ENCODE measurements at regions not wholly inside any gene's neighbourhood (a gene's known extent, or its start where the extent isn't known, plus 50 kb on each side); places are given as distances from the start of the nearest gene placed in this dataset.

DNA sequence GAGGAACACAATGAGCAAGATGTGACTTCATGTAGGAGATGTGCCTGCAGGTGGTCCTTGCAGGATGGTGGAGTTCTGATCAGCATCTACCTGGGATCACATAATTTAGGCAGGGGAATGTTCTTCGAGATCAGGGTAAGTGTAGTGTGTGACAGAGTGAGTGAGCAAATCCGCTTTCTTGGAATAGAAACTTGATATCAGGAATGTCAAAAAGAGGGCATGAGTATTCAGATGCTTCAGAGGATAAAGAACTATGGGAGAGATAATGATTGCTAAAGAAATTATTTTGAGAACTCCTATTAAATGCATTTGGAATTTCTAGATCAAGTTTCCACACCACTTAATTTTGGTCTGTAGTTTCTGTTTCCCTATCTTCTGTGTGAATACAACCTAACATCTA, 463.6 kb upstream of the SLC14A2 start (continued):
- TF ChIP-seq TCF7 (IDR thresholded peaks at IDR 0.05; ENCODE audit: borderline replicate concordance): no peak
- TF ChIP-seq, protein P1, sequence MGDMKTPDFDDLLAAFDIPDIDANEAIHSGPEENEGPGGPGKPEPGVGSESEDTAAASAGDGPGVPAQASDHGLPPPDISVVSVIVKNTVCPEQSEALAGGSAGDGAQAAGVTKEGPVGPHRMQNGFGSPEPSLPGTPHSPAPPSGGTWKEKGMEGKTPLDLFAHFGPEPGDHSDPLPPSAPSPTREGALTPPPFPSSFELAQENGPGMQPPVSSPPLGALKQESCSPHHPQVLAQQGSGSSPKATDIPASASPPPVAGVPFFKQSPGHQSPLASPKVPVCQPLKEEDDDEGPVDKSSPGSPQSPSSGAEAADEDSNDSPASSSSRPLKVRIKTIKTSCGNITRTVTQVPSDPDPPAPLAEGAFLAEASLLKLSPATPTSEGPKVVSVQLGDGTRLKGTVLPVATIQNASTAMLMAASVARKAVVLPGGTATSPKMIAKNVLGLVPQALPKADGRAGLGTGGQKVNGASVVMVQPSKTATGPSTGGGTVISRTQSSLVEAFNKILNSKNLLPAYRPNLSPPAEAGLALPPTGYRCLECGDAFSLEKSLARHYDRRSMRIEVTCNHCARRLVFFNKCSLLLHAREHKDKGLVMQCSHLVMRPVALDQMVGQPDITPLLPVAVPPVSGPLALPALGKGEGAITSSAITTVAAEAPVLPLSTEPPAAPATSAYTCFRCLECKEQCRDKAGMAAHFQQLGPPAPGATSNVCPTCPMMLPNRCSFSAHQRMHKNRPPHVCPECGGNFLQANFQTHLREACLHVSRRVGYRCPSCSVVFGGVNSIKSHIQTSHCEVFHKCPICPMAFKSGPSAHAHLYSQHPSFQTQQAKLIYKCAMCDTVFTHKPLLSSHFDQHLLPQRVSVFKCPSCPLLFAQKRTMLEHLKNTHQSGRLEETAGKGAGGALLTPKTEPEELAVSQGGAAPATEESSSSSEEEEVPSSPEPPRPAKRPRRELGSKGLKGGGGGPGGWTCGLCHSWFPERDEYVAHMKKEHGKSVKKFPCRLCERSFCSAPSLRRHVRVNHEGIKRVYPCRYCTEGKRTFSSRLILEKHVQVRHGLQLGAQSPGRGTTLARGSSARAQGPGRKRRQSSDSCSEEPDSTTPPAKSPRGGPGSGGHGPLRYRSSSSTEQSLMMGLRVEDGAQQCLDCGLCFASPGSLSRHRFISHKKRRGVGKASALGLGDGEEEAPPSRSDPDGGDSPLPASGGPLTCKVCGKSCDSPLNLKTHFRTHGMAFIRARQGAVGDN (IDR thresholded peaks at IDR 0.05): no peak
- TF ChIP-seq EP300 (IDR thresholded peaks at IDR 0.05; ENCODE audit: borderline replicate concordance in 1 of 2, control insufficient read depth in 1 of 2, low read depth in 2 of 2, low read length in 2 of 2): no peak
- TF ChIP-seq, protein P2, sequence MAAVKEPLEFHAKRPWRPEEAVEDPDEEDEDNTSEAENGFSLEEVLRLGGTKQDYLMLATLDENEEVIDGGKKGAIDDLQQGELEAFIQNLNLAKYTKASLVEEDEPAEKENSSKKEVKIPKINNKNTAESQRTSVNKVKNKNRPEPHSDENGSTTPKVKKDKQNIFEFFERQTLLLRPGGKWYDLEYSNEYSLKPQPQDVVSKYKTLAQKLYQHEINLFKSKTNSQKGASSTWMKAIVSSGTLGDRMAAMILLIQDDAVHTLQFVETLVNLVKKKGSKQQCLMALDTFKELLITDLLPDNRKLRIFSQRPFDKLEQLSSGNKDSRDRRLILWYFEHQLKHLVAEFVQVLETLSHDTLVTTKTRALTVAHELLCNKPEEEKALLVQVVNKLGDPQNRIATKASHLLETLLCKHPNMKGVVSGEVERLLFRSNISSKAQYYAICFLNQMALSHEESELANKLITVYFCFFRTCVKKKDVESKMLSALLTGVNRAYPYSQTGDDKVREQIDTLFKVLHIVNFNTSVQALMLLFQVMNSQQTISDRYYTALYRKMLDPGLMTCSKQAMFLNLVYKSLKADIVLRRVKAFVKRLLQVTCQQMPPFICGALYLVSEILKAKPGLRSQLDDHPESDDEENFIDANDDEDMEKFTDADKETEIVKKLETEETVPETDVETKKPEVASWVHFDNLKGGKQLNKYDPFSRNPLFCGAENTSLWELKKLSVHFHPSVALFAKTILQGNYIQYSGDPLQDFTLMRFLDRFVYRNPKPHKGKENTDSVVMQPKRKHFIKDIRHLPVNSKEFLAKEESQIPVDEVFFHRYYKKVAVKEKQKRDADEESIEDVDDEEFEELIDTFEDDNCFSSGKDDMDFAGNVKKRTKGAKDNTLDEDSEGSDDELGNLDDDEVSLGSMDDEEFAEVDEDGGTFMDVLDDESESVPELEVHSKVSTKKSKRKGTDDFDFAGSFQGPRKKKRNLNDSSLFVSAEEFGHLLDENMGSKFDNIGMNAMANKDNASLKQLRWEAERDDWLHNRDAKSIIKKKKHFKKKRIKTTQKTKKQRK (IDR thresholded peaks at IDR 0.05; ENCODE audit: low read depth, low read length): no peak
- TF ChIP-seq HDAC6 (IDR thresholded peaks at IDR 0.05; ENCODE audit: unreplicated experiment): no peak
- TF ChIP-seq RBBP5 (conservative IDR thresholded peaks at IDR 0.05): no peak
- TF ChIP-seq SMC3 (IDR thresholded peaks at IDR 0.05; ENCODE audit: borderline replicate concordance, low read length): no peak
- no peak for TF ChIP-seq DPF2 (IDR thresholded peaks at IDR 0.05)
- no peak for TF ChIP-seq STAT1 (conservative IDR thresholded peaks at IDR 0.05)
- TF ChIP-seq YY1 (IDR thresholded peaks at IDR 0.05; ENCODE audit: low read depth, low read length): no peak
- TF ChIP-seq, protein P3, sequence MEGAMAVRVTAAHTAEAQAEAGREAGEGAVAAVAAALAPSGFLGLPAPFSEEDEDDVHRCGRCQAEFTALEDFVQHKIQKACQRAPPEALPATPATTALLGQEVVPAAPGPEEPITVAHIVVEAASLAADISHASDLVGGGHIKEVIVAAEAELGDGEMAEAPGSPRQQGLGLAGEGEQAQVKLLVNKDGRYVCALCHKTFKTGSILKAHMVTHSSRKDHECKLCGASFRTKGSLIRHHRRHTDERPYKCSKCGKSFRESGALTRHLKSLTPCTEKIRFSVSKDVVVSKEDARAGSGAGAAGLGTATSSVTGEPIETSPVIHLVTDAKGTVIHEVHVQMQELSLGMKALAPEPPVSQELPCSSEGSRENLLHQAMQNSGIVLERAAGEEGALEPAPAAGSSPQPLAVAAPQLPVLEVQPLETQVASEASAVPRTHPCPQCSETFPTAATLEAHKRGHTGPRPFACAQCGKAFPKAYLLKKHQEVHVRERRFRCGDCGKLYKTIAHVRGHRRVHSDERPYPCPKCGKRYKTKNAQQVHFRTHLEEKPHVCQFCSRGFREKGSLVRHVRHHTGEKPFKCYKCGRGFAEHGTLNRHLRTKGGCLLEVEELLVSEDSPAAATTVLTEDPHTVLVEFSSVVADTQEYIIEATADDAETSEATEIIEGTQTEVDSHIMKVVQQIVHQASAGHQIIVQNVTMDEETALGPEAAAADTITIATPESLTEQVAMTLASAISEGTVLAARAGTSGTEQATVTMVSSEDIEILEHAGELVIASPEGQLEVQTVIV (IDR thresholded peaks at IDR 0.05; ENCODE audit: borderline replicate concordance, partially characterized antibody): no peak

All from GM12878 (cell line).